Endodermal cell (in vitro differentiated cells): ENCODE measurements at regions not wholly inside any gene's neighbourhood (a gene's known extent, or its start where the extent isn't known, plus 50 kb on each side); places are given as distances from the start of the nearest gene placed in this dataset.

Experiments used
- DNase-seq: peaks from one replicate; pipeline ENCODE4 v3.0.0-alpha.2; 2017
- H3K27ac ChIP-seq: 2 replicates; pipeline ENCODE4 v1.5.1; 2013; ENCODE audit warnings: mild to moderate bottlenecking, low read depth, low read length, moderate library complexity
- H3K27me3 ChIP-seq: 2 replicates; pipeline ENCODE4 v1.6.1; 2013; ENCODE audit warnings: mild to moderate bottlenecking, low read length, moderate library complexity; ENCODE audit not compliant: insufficient read depth, control insufficient read depth, poor library complexity, severe bottlenecking
- H3K36me3 ChIP-seq: 2 replicates; pipeline ENCODE4 v1.7.0; 2013; ENCODE audit warnings: mild to moderate bottlenecking, low read length, moderate library complexity; ENCODE audit not compliant: control insufficient read depth, insufficient read depth
- H3K4me1 ChIP-seq: one replicate; pipeline ENCODE4 v1.7.0; 2013; ENCODE audit warnings: low read length; ENCODE audit not compliant: control insufficient read depth, insufficient read depth
- H3K4me3 ChIP-seq: 2 replicates; pipeline ENCODE4 v1.5.1; 2013; ENCODE audit warnings: mild to moderate bottlenecking, low read length, moderate library complexity
- H3K9ac ChIP-seq: 2 replicates; pipeline ENCODE4 v1.6.1; 2013; ENCODE audit warnings: mild to moderate bottlenecking, low read length, moderate library complexity; ENCODE audit not compliant: poor library complexity, severe bottlenecking; ENCODE audit errors: extremely low read depth
- H3K9me3 ChIP-seq: 2 replicates; pipeline ENCODE4 v1.6.1; 2013; ENCODE audit warnings: mild to moderate bottlenecking, low read length, moderate library complexity; ENCODE audit not compliant: control insufficient read depth
- H3K27ac Mint-ChIP-seq: 2 replicates; pipeline ENCODE4 v1.8.0; 2020; ENCODE audit warnings: mixed read lengths
- H3K27me3 Mint-ChIP-seq: 2 replicates; pipeline ENCODE4 v1.8.0; 2021; ENCODE audit warnings: mild to moderate bottlenecking, mixed read lengths; ENCODE audit not compliant: insufficient read depth
- H3K36me3 Mint-ChIP-seq: 2 replicates; pipeline ENCODE4 v1.8.0; 2020; ENCODE audit warnings: low read depth, mixed read lengths
- H3K4me1 Mint-ChIP-seq: 2 replicates; pipeline ENCODE4 v1.8.0; 2020; ENCODE audit warnings: mixed read lengths
- H3K4me3 Mint-ChIP-seq: 2 replicates; pipeline ENCODE4 v1.8.0; 2020; ENCODE audit warnings: mild to moderate bottlenecking, moderate library complexity, mixed read lengths
- H3K9me3 Mint-ChIP-seq: 2 replicates; pipeline ENCODE4 v1.8.0; 2020; ENCODE audit warnings: mild to moderate bottlenecking, mixed read lengths
- WGBS, 2 experiments: methylation state at CpG; one replicate each; pipeline versions ENCODE4 v1.1.5 to v1.1.7; 2013; ENCODE audit warnings: missing lambda C conversion rate in 2 of 2, mixed read lengths in 1 of 2; ENCODE audit not compliant: insufficient coverage in 1 of 2, insufficient read length in 1 of 2; 5-methylcytosine and 5-hydroxymethylcytosine counted together
- TF ChIP-seq, protein P1 (sequence below): fragments of 200-600 bp; sonication (generic); conservative IDR thresholded peaks from 2 replicates; pipeline ENCODE4 v1.5.0; 2021; ENCODE audit warnings: antibody characterized with exemption, mild to moderate bottlenecking

DNA sequence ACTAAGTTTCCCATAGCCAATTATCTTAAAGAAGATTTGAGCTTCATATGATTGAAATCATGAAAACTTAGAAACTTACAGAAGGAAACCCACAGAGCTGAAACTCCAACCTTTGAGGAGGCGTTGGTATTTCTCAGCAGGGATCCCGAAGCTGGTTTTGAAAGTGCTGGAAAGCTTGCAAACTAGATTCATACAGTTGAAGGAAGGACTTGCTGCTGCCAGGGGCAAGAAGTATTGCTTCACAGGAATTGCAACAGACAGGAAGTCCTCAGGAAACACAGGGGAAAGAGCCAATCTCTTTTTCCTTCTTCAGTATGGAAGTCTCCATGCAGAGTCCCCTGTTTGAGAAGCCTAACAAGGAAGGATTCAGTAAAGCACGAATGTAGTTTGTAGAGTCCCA, 419.7 kb downstream of the CD109 start:
- H3K9me3 Mint-ChIP-seq, result no peaks in the 10 kb centered on the region
- Histone ChIP-seq H3K27ac (no peak overlapping the region), H3K9me3 (no peaks in the 10 kb centered on the region), H3K4me1 (no peaks in the 10 kb centered on the region), H3K4me3 (no peak overlapping the region), H3K27me3 (no peaks in the 10 kb centered on the region), H3K36me3 (no peaks in the 10 kb centered on the region), H3K9ac (no peak overlapping the region)
- no peaks in the 10 kb centered on the region for H3K36me3 Mint-ChIP-seq
- no peak overlapping the region for H3K27ac Mint-ChIP-seq
- TF ChIP-seq, protein P1, sequence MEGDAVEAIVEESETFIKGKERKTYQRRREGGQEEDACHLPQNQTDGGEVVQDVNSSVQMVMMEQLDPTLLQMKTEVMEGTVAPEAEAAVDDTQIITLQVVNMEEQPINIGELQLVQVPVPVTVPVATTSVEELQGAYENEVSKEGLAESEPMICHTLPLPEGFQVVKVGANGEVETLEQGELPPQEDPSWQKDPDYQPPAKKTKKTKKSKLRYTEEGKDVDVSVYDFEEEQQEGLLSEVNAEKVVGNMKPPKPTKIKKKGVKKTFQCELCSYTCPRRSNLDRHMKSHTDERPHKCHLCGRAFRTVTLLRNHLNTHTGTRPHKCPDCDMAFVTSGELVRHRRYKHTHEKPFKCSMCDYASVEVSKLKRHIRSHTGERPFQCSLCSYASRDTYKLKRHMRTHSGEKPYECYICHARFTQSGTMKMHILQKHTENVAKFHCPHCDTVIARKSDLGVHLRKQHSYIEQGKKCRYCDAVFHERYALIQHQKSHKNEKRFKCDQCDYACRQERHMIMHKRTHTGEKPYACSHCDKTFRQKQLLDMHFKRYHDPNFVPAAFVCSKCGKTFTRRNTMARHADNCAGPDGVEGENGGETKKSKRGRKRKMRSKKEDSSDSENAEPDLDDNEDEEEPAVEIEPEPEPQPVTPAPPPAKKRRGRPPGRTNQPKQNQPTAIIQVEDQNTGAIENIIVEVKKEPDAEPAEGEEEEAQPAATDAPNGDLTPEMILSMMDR, result no peak
- DNase-seq, result peak; percentile 53
- WGBS, 2 experiments, result 80 to 84% methylated on average over 2 to 3 of the region's 3 CpGs
- no peaks in the 10 kb centered on the region for H3K27me3 Mint-ChIP-seq
- H3K4me3 Mint-ChIP-seq, result no peak overlapping the region
- H3K4me1 Mint-ChIP-seq, result no peaks in the 10 kb centered on the region

DNA sequence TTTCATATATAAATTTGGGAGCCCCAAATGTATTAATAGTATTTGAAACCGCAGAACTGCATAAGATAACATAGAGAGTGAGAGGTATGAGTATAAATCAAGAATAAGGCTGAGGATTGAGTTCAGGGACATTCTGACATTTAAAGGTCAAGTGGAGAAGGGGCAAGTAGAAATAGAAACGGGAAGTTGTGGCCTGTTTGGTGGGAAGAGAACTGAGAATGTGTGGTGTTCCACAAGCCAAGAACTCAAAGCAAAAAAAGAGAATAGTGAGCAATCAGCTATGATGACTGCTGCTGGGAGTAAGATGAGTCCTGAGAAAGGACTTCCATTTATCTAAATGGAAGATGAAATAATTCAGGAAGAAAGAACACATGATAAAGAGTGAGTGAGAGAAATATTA, 418.4 kb downstream of the CD109 start:
- no peaks in the 10 kb centered on the region for H3K9me3 Mint-ChIP-seq
- WGBS, 2 experiments, result 87 to 100% methylated on average over 2 of the region's 2 CpGs

DNA sequence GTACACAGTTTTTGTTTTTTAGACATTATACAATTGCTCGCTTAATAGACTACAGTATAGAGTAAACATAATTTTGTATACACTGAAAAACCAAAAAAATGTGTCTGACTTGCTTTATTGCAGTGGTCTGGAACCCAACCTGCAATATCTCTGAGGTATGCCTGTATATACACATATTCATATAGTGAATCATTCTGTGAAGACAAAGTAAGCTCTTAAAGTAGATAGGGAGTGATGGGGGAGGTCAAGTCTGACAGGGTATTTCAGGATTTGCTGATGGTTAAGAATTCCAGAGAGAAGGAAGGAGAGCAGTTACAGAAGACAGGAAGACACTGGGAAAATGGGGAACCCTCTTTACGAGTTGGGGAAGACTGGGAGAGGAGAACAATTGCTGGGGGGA, 417.9 kb downstream of the CD109 start:
- Histone ChIP-seq H3K27me3 (no peaks in the 10 kb centered on the region), H3K9ac (no peak overlapping the region), H3K9me3 (no peaks in the 10 kb centered on the region), H3K4me1 (no peaks in the 10 kb centered on the region), H3K4me3 (no peak overlapping the region), H3K36me3 (no peaks in the 10 kb centered on the region), H3K27ac (no peak overlapping the region)
- Mint-ChIP-seq H3K9me3 (no peaks in the 10 kb centered on the region), H3K4me3 (no peak overlapping the region), H3K4me1 (no peaks in the 10 kb centered on the region), H3K36me3 (no peaks in the 10 kb centered on the region), H3K27me3 (no peaks in the 10 kb centered on the region), H3K27ac (no peak overlapping the region)
- no peak for DNase-seq
- 93 to 100% methylated on average over 1 to 2 of the region's 2 CpGs for WGBS, 2 experiments
- TF ChIP-seq, protein P1, result no peak

More for the DNA sequence above, 418.4 kb downstream of the CD109 start:
- H3K36me3 Mint-ChIP-seq, result no peaks in the 10 kb centered on the region
- H3K27ac Mint-ChIP-seq, result no peak overlapping the region
- Histone ChIP-seq H3K9me3 (no peaks in the 10 kb centered on the region), H3K27ac (no peak overlapping the region), H3K4me3 (no peak overlapping the region), H3K27me3 (no peaks in the 10 kb centered on the region), H3K36me3 (no peaks in the 10 kb centered on the region), H3K4me1 (no peaks in the 10 kb centered on the region), H3K9ac (no peak overlapping the region)
- no peak for DNase-seq
- H3K4me1 Mint-ChIP-seq, result no peaks in the 10 kb centered on the region
- H3K27me3 Mint-ChIP-seq, result no peaks in the 10 kb centered on the region
- no peak overlapping the region for H3K4me3 Mint-ChIP-seq
- TF ChIP-seq, protein P1, result no peak
